HG03565 (cell line): ENCODE measurements at regions not wholly inside any gene's neighbourhood (a gene's known extent, or its start where the extent isn't known, plus 50 kb on each side); places are given as distances from the start of the nearest gene placed in this dataset.

Experiments
- ATAC-seq: cut with Tn5 transposase; IDR thresholded peaks from one replicate; pipeline ENCODE4 v1.9.1; 2021; ENCODE audit warnings: mild to moderate bottlenecking, moderate library complexity; ENCODE audit not compliant: unreplicated experiment

GRCh38 chr7:47724335-47724982 lies 142.5 kb upstream of the TNS3 start:
- ATAC-seq: no peak

- ATAC-seq: no peak
These were observed 140.2 kb upstream of the TNS3 start for GRCh38 chr7:47722126-47722525.

GRCh38 chr7:47721670-47722069 lies 139.8 kb upstream of the TNS3 start:
- ATAC-seq: no peak

- ATAC-seq: no peak
These were observed 139.0 kb upstream of the TNS3 start for GRCh38 chr7:47720907-47721244.

GRCh38 chr7:47720141-47720906 lies 138.4 kb upstream of the TNS3 start:
- ATAC-seq: peak; percentile 75

- ATAC-seq: no peak
These were observed 137.8 kb upstream of the TNS3 start for GRCh38 chr7:47719675-47720074.

GRCh38 chr7:47715631-47716068 lies 133.7 kb upstream of the TNS3 start:
- no peak for ATAC-seq

GRCh38 chr7:47714669-47715607 lies 133.0 kb upstream of the TNS3 start:
- peak; percentile 92 for ATAC-seq

- ATAC-seq: no peak
These were observed 131.7 kb upstream of the TNS3 start for GRCh38 chr7:47713595-47713994.

- no peak for ATAC-seq
These were observed 130.5 kb upstream of the TNS3 start for GRCh38 chr7:47712416-47712815.

GRCh38 chr7:47711776-47712175 lies 129.9 kb upstream of the TNS3 start:
- ATAC-seq: no peak

- no peak for ATAC-seq
These were observed 128.5 kb upstream of the TNS3 start for GRCh38 chr7:47710201-47710935.

GRCh38 chr7:47709451-47709850 lies 127.5 kb upstream of the TNS3 start:
- no peak for ATAC-seq

- ATAC-seq: no peak
These were observed 127.1 kb upstream of the TNS3 start for GRCh38 chr7:47709051-47709450.

GRCh38 chr7:47707583-47707982 lies 125.7 kb upstream of the TNS3 start:
- ATAC-seq: no peak

- ATAC-seq: no peak
These were observed 123.0 kb upstream of the TNS3 start for GRCh38 chr7:47704936-47705335.

GRCh38 chr7:47702080-47702479 lies 120.2 kb upstream of the TNS3 start:
- ATAC-seq: no peak

- ATAC-seq: no peak
These were observed 116.5 kb upstream of the TNS3 start for GRCh38 chr7:47698386-47698785.

GRCh38 chr7:47697543-47697942 lies 115.6 kb upstream of the TNS3 start:
- no peak for ATAC-seq

- no peak for ATAC-seq
These were observed 114.3 kb upstream of the TNS3 start for GRCh38 chr7:47696152-47696710.

GRCh38 chr7:47693216-47693615 lies 111.3 kb upstream of the TNS3 start:
- no peak for ATAC-seq
